ENCODE measurements at regions not wholly inside any gene's neighbourhood (a gene's known extent, or its start where the extent isn't known, plus 50 kb on each side); places are given as distances from the start of the nearest gene placed in this dataset.

DNA sequence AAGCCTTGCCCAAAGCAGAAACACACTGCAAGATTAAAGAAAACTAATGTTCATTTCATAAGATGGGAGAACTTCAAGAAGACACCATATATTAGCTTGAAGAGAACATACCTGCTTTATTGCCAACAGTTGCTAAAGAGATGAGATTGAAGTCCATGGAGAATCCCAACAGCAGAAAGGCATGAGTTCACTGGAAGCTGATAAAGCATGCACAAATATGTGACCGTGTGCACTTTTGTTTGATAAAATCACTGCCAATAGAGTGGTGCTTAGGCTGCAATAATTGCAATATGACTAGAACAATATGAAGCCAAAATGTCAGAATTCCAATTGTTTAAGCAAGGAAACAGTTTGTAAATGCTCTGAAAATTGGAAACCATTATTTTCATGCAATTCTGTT, 125.9 kb upstream of the PPARGC1A start:
- TF ChIP-seq, protein P1, sequence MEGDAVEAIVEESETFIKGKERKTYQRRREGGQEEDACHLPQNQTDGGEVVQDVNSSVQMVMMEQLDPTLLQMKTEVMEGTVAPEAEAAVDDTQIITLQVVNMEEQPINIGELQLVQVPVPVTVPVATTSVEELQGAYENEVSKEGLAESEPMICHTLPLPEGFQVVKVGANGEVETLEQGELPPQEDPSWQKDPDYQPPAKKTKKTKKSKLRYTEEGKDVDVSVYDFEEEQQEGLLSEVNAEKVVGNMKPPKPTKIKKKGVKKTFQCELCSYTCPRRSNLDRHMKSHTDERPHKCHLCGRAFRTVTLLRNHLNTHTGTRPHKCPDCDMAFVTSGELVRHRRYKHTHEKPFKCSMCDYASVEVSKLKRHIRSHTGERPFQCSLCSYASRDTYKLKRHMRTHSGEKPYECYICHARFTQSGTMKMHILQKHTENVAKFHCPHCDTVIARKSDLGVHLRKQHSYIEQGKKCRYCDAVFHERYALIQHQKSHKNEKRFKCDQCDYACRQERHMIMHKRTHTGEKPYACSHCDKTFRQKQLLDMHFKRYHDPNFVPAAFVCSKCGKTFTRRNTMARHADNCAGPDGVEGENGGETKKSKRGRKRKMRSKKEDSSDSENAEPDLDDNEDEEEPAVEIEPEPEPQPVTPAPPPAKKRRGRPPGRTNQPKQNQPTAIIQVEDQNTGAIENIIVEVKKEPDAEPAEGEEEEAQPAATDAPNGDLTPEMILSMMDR (IDR thresholded peaks at IDR 0.05; ENCODE audit: insufficient read depth, low read length, poor library complexity, severe bottlenecking) = no peak
- TF ChIP-seq EZH2phosphoT487 (conservative IDR thresholded peaks at IDR 0.05; ENCODE audit: low read length) = no peak

Data from SU-DHL-6 (cell line).